Activated CD4-positive, alpha-beta T cell treated with anti-CD3 and anti-CD28 coated beads for 36 hours (primary cell): ENCODE measurements at regions not wholly inside any gene's neighbourhood (a gene's known extent, or its start where the extent isn't known, plus 50 kb on each side); places are given as distances from the start of the nearest gene placed in this dataset.
"Not testable (repeated sequence)": the region's sequence is repeated elsewhere in the genome, so short reads cannot be mapped to it uniquely, and the experiment has no call there.

Source experiments
- ATAC-seq: fragments of 200-7000 bp; cut with Tn5 transposase; one replicate; pipeline ENCODE4 v1.10.0; 2021; ENCODE audit warnings: mild to moderate bottlenecking, moderate library complexity
- CTCF ChIA-PET: fragments of 350-600 bp; sonication (Branson Sonifier 250); formaldehyde crosslinking; loops from one replicate; lab custom pipeline; 2021; ENCODE audit warnings: antibody characterized with exemption; lab: Charles Lee
- POLR2A ChIA-PET: fragments of 350-600 bp; sonication (Branson Sonifier 250); formaldehyde crosslinking; loops from one replicate; lab custom pipeline; 2021; ENCODE audit warnings: antibody characterized with exemption, inconsistent platforms; lab: Charles Lee
- DNase-seq: peaks from one replicate; pipeline ENCODE4 v3.0.0-alpha.2; 2020
- H3K27ac Mint-ChIP-seq: one replicate; pipeline ENCODE4 v1.8.0; 2021; ENCODE audit warnings: mixed read lengths
- H3K27me3 Mint-ChIP-seq: one replicate; pipeline ENCODE4 v1.8.0; 2021; ENCODE audit warnings: mixed read lengths
- H3K36me3 Mint-ChIP-seq: one replicate; pipeline ENCODE4 v1.8.0; 2021; ENCODE audit warnings: low read depth, mixed read lengths
- H3K4me1 Mint-ChIP-seq: one replicate; pipeline ENCODE4 v1.8.0; 2021; ENCODE audit warnings: mixed read lengths
- H3K4me3 Mint-ChIP-seq: one replicate; pipeline ENCODE4 v1.8.0; 2021; ENCODE audit warnings: mild to moderate bottlenecking, moderate library complexity, mixed read lengths
- H3K9me3 Mint-ChIP-seq: one replicate; pipeline ENCODE4 v1.8.0; 2021; ENCODE audit warnings: low read depth, mixed read lengths
- intact Hi-C, 2 experiments: fragments of 100-400 bp; cut with DNase I in 1 of 2; cut with micrococcal nuclease in 1 of 2; formaldehyde crosslinking; loops; one replicate each; pipeline versions ENCODE4 v1.14.2 to v1.15.1; 2022 to 2024; cut with DNase I, micrococcal nuclease

DNA sequence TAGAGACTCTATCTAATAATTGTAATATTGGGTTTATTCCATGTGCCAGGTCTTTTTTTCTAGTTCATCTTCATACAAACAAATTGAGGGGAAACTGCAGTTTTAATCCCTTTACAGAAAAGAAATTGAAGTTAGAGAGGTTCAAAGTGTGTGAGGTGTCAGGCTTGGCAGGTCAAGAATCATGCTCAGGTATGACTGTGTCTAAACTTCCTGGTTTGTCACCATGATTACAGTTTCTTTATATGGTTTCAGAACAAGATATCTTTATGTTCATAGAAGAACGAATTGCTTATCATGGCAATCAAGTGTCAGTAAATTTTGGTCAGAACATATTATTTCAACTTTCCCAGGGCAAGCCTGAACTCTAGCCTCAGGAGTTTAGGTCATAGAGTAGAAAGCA is 460.4 kb downstream of the RAPGEF2 start:
- peaks cover 7% of the 10 kb centered on the region for H3K9me3 Mint-ChIP-seq
- H3K27ac Mint-ChIP-seq: no peak overlapping the region
- ATAC-seq (no peak), DNase-seq (no peak)
- POLR2A ChIA-PET: no interaction called here
- CTCF ChIA-PET: no interaction called here
- no peaks in the 10 kb centered on the region for H3K36me3 Mint-ChIP-seq
- no peaks in the 10 kb centered on the region for H3K4me1 Mint-ChIP-seq
- intact Hi-C loops: no loop called here
- no peak overlapping the region for H3K4me3 Mint-ChIP-seq
- H3K27me3 Mint-ChIP-seq: no peaks in the 10 kb centered on the region

DNA sequence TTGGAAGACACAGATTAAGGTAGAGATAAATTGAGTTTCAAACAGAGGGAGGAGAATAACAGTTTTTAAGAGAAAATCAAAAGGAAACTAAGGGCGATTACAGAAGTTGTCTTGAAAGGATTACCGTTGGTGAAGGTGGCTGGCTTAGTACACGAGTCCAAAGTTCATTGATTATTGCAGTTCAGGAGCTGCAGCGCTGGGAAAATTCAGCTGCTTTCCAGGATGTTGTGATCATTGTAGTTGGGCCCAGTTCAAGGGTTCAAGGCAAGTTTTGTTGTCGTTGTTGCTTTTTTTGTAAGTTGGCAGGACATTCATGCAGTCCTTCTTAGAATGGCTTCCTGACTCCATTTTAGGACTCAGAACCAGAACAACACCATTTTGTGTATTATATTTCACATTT is 461.7 kb downstream of the RAPGEF2 start:
- intact Hi-C loops: no loop called here
- DNase-seq: no peak
- Mint-ChIP-seq H3K9me3 (peaks cover 7% of the 10 kb centered on the region), H3K27ac (no peak overlapping the region), H3K36me3 (no peaks in the 10 kb centered on the region), H3K27me3 (no peaks in the 10 kb centered on the region), H3K4me3 (no peak overlapping the region), H3K4me1 (no peaks in the 10 kb centered on the region)
- ChIA-PET POLR2A (no interaction called here), CTCF (no interaction called here)
- ATAC-seq: no peak

DNA sequence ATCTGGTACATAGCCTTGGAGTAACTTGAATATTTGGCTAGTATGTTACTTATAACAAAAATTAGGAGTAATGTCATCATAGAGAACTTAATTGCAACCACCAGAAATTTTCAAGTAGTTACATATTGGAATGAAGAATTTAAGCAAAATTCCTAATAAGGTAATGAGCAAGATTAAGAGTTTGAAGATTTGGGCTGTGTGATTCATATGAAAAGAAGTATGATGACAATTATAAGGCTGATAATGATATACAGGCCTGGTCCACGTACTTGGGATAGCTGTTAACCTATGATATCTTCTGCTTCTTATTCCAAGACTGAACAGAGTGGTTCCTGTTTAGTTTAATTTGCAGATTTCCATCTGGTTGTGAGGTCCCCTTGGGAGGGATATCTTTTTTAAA is 463.9 kb downstream of the RAPGEF2 start:
- ATAC-seq (no peak), DNase-seq (no peak)
- ChIA-PET POLR2A (no interaction called here), CTCF (no interaction called here)
- H3K36me3 Mint-ChIP-seq: no peaks in the 10 kb centered on the region
- no peak overlapping the region for H3K27ac Mint-ChIP-seq
- intact Hi-C loops: no loop called here
- H3K27me3 Mint-ChIP-seq: no peaks in the 10 kb centered on the region
- H3K4me1 Mint-ChIP-seq: no peaks in the 10 kb centered on the region
- peaks cover 20% of the 10 kb centered on the region for H3K9me3 Mint-ChIP-seq
- no peak overlapping the region for H3K4me3 Mint-ChIP-seq

DNA sequence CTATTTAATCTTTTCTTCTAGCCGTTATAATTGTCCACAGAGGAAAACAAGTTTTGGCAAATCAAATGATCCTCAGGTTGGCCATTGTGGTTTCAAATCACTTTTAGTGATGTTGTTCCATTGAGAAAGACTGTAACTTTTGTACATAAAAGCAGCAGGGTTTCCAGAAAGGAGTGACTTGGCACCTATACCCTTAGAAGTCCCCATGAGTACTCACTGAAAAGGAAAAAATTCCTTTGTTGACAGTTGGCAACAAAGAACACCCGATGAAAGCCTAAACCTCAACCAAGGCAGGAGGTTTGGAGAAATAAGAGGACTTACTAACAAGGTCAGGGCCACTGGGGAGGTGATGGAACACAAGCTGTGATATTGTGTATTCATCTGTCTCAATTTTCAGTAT is 474.4 kb downstream of the RAPGEF2 start:
- POLR2A ChIA-PET: no interaction called here
- no peak for DNase-seq
- H3K36me3 Mint-ChIP-seq: no peaks in the 10 kb centered on the region
- intact Hi-C loops: no loop called here
- H3K27ac Mint-ChIP-seq: no peak overlapping the region
- peaks cover 2% of the 10 kb centered on the region for H3K9me3 Mint-ChIP-seq
- no peaks in the 10 kb centered on the region for H3K27me3 Mint-ChIP-seq
- H3K4me3 Mint-ChIP-seq: no peak overlapping the region
- H3K4me1 Mint-ChIP-seq: no peaks in the 10 kb centered on the region
- CTCF ChIA-PET: no interaction called here
- no peak for ATAC-seq

DNA sequence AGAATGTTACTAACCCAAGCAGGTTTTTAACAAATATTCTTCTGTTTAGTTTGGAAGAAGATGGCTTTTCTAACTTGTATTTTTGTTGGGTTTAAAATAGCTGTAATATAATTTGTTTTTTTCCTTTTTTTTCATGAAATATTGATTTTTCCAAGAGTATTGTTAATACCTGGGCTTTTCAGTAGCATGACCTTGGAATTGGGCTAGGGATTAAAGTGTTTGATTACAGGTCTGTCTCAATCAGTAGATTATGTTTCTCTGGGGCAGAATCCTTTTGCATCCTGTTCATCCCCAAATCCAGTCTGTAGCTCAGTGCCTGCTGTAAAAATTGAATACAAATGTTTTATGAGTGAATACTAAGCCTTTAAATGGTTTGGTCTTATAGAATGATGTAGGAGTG is 479.8 kb downstream of the RAPGEF2 start:
- intact Hi-C loops: no loop called here
- ChIA-PET CTCF (no interaction called here), POLR2A (no interaction called here)
- DNase-seq (no peak), ATAC-seq (no peak)
- H3K9me3 Mint-ChIP-seq: peaks cover 11% of the 10 kb centered on the region
- no peaks in the 10 kb centered on the region for H3K27me3 Mint-ChIP-seq
- H3K4me1 Mint-ChIP-seq: no peaks in the 10 kb centered on the region
- H3K27ac Mint-ChIP-seq: no peak overlapping the region
- H3K4me3 Mint-ChIP-seq: no peak overlapping the region
- no peaks in the 10 kb centered on the region for H3K36me3 Mint-ChIP-seq

DNA sequence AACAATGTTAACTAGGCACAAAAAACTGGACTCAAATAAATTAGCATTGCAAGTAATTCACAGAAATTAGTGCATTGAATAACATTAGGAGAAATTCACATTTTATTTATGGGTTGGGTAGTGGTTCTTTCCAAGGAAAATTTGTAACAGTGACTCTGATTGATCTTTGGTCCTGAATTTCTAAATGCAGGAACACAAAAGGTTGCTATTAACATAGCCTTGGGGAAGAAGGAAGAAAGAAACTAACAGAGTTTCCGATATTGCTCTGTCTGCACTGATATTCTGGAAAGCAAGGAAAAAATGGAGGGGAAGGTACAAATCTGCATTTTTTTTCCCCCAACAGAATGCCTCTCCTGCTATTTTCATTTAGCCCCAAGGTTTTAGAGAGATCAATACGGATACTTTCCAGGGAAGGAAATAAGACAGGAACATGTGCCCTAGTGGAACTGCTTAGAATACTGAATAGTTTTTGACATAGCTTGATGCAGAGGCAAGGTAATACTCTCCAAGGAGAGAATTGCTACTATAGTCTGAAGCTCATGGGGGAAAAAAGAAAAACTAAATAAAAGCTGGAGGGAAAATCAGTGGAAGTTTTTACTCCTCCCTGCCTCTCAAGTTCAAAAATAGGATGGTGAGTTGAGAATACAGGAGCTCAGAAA is 490.1 kb downstream of the RAPGEF2 start:
- Mint-ChIP-seq H3K27me3 (no peaks in the 10 kb centered on the region), H3K4me1 (no peaks in the 10 kb centered on the region), H3K27ac (no peak overlapping the region), H3K4me3 (no peak overlapping the region), H3K36me3 (no peaks in the 10 kb centered on the region), H3K9me3 (no peaks in the 10 kb centered on the region)
- CTCF ChIA-PET: no interaction called here
- POLR2A ChIA-PET: no interaction called here
- no peak for ATAC-seq
- DNase-seq: no peak
- intact Hi-C loops: no loop called here

DNA sequence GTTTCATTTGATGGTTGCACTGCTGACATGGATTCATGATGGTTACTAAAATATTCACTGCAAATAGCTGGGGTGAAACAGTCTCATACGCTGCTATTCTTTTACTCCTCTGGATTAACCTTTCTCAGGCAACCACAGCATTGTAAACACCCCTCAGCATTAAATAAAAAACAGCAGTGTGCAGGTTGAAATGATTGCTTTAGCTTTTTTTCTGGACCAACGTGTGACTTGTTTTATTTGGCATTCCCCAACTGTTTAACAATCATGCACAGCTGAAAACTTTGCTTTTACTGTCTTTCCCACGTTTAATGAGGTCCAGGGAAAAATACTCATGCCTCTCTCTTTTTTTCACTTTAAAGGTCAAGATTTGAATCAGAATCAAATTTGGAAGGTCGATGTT is 490.8 kb downstream of the RAPGEF2 start:
- no peaks in the 10 kb centered on the region for H3K4me1 Mint-ChIP-seq
- no peaks in the 10 kb centered on the region for H3K9me3 Mint-ChIP-seq
- intact Hi-C loops: no loop called here
- ChIA-PET CTCF (no interaction called here), POLR2A (no interaction called here)
- H3K4me3 Mint-ChIP-seq: no peak overlapping the region
- DNase-seq (no peak), ATAC-seq (no peak)
- no peak overlapping the region for H3K27ac Mint-ChIP-seq
- no peaks in the 10 kb centered on the region for H3K27me3 Mint-ChIP-seq
- H3K36me3 Mint-ChIP-seq: no peaks in the 10 kb centered on the region

DNA sequence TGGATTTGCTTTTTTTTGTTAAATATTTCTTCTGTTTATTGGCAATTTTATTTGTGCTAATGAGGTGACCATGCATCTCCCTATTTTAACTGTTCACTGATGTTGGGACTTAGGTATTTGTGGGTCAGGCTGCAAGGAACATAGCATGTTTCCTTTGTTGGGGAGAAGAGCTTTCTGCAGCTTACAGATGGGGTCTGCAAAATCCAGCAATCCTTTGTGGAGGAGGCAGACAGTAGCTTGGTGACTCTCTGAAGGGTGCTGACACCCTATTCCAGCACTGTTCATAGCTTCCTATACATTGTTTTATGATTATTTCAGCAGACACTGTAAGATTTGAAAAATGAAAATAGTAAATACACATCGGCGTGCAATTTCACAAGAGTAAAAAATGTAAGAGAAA is 491.7 kb downstream of the RAPGEF2 start:
- ChIA-PET CTCF (no interaction called here), POLR2A (no interaction called here)
- Mint-ChIP-seq H3K27ac (no peak overlapping the region), H3K36me3 (no peaks in the 10 kb centered on the region), H3K4me3 (no peak overlapping the region), H3K9me3 (no peaks in the 10 kb centered on the region), H3K27me3 (no peaks in the 10 kb centered on the region), H3K4me1 (no peaks in the 10 kb centered on the region)
- no peak for ATAC-seq
- intact Hi-C loops: no loop called here
- no peak for DNase-seq

DNA sequence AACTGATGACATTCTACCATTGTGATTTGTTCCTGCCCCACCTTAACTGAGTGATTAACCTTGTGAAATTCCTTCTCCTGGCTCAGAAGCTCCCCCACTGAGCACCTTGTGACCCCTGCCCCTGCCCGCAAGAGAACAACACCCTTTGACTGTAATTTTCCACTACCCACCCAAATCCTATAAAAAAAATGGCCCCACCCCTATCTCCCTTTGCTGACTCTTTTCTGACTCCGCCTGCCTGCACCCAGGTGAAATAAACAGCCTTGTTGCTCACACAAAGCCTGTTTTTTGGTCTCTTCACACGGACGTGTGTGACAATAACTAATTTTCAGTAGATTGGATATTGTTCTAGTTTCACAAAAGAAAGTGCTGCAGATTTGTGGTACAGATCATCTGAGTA is 492.2 kb downstream of the RAPGEF2 start:
- H3K9me3 Mint-ChIP-seq, intact Hi-C loops, H3K27me3 Mint-ChIP-seq, POLR2A ChIA-PET, H3K36me3 Mint-ChIP-seq, DNase-seq, H3K4me3 Mint-ChIP-seq, CTCF ChIA-PET, H3K4me1 Mint-ChIP-seq, H3K27ac Mint-ChIP-seq, ATAC-seq: not testable (repeated sequence)

DNA sequence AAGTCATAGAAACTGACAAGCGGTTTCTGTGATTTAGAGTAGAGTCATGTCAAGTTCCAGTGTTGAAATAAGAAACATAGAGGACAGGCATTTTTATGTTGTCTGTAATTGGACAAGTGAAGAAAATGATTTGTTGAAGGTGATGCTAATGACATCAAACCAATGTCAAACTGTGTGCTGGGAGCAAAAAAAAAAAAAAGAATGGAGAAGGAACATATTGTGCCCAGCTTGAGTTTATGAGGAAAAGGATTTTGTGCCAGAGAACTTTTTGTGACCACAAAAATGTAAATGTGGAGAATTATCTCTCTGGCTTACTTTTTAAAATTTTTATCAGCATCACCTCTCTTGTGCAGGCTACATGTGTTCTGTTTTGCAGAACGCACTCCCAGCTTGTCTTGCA is 495.7 kb downstream of the RAPGEF2 start:
- CTCF ChIA-PET: no interaction called here
- intact Hi-C loops: no loop called here
- H3K4me3 Mint-ChIP-seq: no peak overlapping the region
- H3K36me3 Mint-ChIP-seq: no peaks in the 10 kb centered on the region
- DNase-seq (no peak), ATAC-seq (no peak)
- H3K27ac Mint-ChIP-seq: no peak overlapping the region
- no peaks in the 10 kb centered on the region for H3K27me3 Mint-ChIP-seq
- no peaks in the 10 kb centered on the region for H3K9me3 Mint-ChIP-seq
- H3K4me1 Mint-ChIP-seq: no peaks in the 10 kb centered on the region
- POLR2A ChIA-PET: no interaction called here

DNA sequence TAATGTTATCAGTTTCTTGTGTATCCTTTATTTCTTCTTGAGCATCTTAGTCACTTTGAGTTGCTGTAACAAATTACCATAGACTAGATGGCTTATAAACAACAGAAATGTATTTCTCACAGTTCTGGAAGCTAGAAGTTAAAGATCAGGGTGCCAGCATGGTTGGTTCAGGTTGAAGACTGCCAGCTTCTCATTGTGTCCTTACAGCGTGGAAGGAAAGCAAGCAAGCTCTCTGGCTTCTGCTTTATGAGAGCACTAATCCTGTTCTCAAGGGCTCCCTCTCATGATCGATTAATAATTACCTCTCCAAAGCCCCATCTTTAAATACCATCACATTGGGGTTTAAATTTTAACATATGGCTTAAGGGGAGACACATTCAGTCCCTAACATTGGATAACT is 497.2 kb downstream of the RAPGEF2 start:
- H3K27me3 Mint-ChIP-seq: no peaks in the 10 kb centered on the region
- intact Hi-C loops: no loop called here
- no peak for DNase-seq
- CTCF ChIA-PET: no interaction called here
- H3K4me1 Mint-ChIP-seq: no peaks in the 10 kb centered on the region
- POLR2A ChIA-PET: no interaction called here
- no peak overlapping the region for H3K27ac Mint-ChIP-seq
- no peaks in the 10 kb centered on the region for H3K36me3 Mint-ChIP-seq
- no peaks in the 10 kb centered on the region for H3K9me3 Mint-ChIP-seq
- no peak for ATAC-seq
- H3K4me3 Mint-ChIP-seq: no peak overlapping the region

DNA sequence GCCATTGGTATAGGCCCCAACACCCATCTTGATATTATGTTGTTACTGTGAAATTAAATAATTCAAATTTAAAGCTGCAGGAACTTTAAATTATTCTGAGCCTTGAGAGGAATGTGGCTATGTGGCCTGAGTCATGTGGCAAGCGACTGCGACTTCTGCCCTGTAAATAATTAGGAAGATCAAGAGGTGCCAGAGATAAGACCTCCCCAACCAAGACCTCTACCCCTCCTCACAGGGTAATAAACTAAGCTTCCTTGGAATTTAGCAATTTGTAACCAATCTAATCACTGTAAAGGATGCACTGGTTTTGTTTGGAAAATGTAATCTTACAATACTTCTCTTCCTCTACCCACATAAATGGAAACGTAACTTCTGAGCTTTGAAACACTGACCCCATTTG is 501.9 kb downstream of the RAPGEF2 start:
- DNase-seq: no peak
- H3K9me3 Mint-ChIP-seq: peaks cover 2% of the 10 kb centered on the region
- no peak for ATAC-seq
- no peaks in the 10 kb centered on the region for H3K27me3 Mint-ChIP-seq
- H3K4me3 Mint-ChIP-seq: no peak overlapping the region
- intact Hi-C loops: no loop called here
- no peak overlapping the region for H3K27ac Mint-ChIP-seq
- CTCF ChIA-PET: interaction anchor here (0.6 kb wide), 1 partner anchor 17 kb away, joined by 4 read pairs; no protein-coding TSS in a partner anchor
- H3K36me3 Mint-ChIP-seq: no peaks in the 10 kb centered on the region
- no peaks in the 10 kb centered on the region for H3K4me1 Mint-ChIP-seq
- POLR2A ChIA-PET: no interaction called here

DNA sequence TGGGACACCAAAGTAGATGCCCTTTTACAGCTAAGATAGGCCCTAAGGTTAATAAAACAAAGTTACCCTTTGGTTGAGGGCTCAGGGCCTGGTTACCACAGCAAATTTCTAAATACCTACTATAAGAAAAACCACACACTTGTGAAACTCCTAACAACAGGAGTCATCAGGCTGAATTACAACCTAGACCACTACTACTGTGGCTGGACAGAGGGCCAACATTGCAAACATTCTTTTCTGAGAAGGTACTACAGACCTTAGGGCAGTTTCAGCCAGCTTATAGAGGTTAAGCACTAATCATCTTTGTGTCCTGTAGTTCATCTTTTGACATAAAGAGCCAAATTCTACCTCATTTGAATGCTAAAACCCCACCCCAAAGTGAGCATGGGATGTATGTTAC is 504.0 kb downstream of the RAPGEF2 start:
- Mint-ChIP-seq H3K36me3 (no peaks in the 10 kb centered on the region), H3K4me3 (no peak overlapping the region), H3K4me1 (no peaks in the 10 kb centered on the region), H3K27ac (no peak overlapping the region), H3K9me3 (peaks cover 2% of the 10 kb centered on the region), H3K27me3 (no peaks in the 10 kb centered on the region)
- ChIA-PET CTCF (no interaction called here), POLR2A (no interaction called here)
- intact Hi-C loops: no loop called here
- ATAC-seq (no peak), DNase-seq (no peak)
